Activated T-cell treated with anti-CD3 and anti-CD28 coated beads, Interleukin-2, amount 50 U/mL, for 72 hours (primary cell): ENCODE measurements at regions not wholly inside any gene's neighbourhood (a gene's known extent, or its start where the extent isn't known, plus 50 kb on each side); places are given as distances from the start of the nearest gene placed in this dataset.

ENCODE experiments used
- ATAC-seq, 2 donors: fragments of 150-1000 bp; cut with Tn5 transposase; replicated peaks in 1 of 2; 2 replicates each; pipeline ENCODE4 v1.10.0; 2021; ENCODE audit warnings: moderate library complexity in 2 of 2, mild to moderate bottlenecking in 1 of 2
- DNase-seq, 2 donors: peaks; one replicate each; pipeline ENCODE4 v3.0.0; 2021 to 2022; ENCODE audit warnings: mixed read lengths in 1 of 2
- H3K27ac Mint-ChIP-seq: one replicate; pipeline ENCODE4 v1.8.0; 2022; ENCODE audit warnings: mild to moderate bottlenecking, moderate library complexity, mixed read lengths
- H3K27me3 Mint-ChIP-seq: one replicate; pipeline ENCODE4 v1.8.0; 2022; ENCODE audit warnings: low read depth, mixed read lengths
- H3K36me3 Mint-ChIP-seq, 2 donors: one replicate each; pipeline ENCODE4 v1.8.0; 2022; ENCODE audit warnings: mixed read lengths in 2 of 2, mild to moderate bottlenecking in 1 of 2; ENCODE audit not compliant: insufficient read depth in 2 of 2
- H3K4me1 Mint-ChIP-seq: one replicate; pipeline ENCODE4 v1.8.0; 2022; ENCODE audit warnings: low read depth, mixed read lengths
- H3K4me3 Mint-ChIP-seq, 2 donors: one replicate each; pipeline ENCODE4 v1.8.0; 2022; ENCODE audit warnings: mild to moderate bottlenecking in 2 of 2, mixed read lengths in 2 of 2, moderate library complexity in 2 of 2
- H3K9me3 Mint-ChIP-seq, 2 donors: one replicate each; pipeline ENCODE4 v1.8.0; 2022; ENCODE audit warnings: mixed read lengths in 2 of 2

DNA sequence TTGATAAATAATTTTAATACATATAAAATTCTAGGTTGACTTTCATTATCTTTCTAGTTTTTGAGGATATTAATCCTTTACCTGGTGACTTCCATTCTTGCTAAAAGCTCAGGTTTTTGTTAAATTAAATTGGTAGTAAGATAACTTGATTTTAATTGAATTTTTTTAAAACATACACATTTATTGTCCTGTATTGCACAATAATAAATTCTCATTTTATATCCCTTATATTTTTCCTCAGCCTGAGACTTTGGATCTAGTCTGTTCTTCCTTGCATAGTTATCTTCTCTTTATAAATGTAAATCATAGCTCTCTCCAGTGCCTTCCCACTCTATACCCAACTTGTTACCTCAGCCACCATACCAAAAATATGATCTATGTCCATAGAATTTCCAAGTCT, 212.9 kb upstream of the CNTNAP2 start:
- Mint-ChIP-seq H3K27me3 (no peaks in the 10 kb centered on the region), H3K27ac (no peak overlapping the region), H3K4me3 (no peak overlapping the region), H3K9me3 (peaks cover 8 to 10% of the 10 kb centered on the region in 2 donors), H3K36me3 (no peaks in the 10 kb centered on the region), H3K4me1 (no peaks in the 10 kb centered on the region)
- no peak for ATAC-seq
- DNase-seq = no peak

DNA sequence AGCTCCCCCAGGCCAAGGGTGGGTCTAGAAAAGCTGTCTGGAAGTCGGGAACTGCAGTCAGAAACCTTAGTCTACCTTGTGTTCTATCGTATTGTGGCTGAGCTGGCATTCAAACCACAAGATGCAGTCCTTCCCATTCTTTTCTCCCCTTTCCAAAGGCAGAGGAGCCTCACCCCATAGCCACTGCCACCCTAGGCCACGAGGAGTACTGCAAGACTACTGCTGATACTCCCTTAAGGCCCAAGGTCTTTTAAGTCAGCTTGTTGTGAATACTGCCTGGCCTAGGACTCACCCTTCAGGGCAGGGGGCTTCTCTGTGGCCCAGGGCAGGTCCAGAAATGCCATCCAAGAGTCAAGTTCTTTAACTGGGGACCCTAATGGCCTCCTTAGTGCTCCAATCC, 214.5 kb upstream of the CNTNAP2 start:
- no peak for ATAC-seq
- peaks cover 13 to 15% of the 10 kb centered on the region in 2 donors for H3K9me3 Mint-ChIP-seq
- H3K4me3 Mint-ChIP-seq = no peak overlapping the region
- H3K36me3 Mint-ChIP-seq = no peaks in the 10 kb centered on the region
- no peaks in the 10 kb centered on the region for H3K27me3 Mint-ChIP-seq
- no peak for DNase-seq
- H3K4me1 Mint-ChIP-seq = no peaks in the 10 kb centered on the region
- no peak overlapping the region for H3K27ac Mint-ChIP-seq

DNA sequence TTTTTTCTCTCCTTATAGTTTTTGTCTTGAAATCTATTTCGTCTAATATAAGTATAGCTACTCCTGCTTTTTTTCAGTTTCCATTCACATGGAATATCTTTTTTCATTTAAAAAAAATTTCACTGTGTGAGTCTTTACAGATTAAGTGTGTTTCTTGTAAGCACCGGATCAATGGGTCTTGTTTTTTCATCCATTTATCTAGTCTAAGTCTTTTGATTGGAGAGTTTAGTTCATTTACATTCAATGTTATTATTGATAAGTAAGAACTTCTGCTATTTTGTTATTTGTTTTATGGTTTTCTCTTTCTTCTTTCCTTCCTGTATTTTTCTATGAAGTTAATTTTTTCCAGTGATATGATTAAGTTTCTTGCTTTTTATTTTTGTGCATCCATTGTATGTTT, 216.7 kb upstream of the CNTNAP2 start:
- Mint-ChIP-seq H3K9me3 (peaks cover 20 to 21% of the 10 kb centered on the region in 2 donors), H3K4me1 (no peaks in the 10 kb centered on the region), H3K36me3 (no peaks in the 10 kb centered on the region), H3K27ac (no peak overlapping the region), H3K4me3 (no peak overlapping the region), H3K27me3 (no peaks in the 10 kb centered on the region)
- no peak for DNase-seq
- ATAC-seq = no peak

DNA sequence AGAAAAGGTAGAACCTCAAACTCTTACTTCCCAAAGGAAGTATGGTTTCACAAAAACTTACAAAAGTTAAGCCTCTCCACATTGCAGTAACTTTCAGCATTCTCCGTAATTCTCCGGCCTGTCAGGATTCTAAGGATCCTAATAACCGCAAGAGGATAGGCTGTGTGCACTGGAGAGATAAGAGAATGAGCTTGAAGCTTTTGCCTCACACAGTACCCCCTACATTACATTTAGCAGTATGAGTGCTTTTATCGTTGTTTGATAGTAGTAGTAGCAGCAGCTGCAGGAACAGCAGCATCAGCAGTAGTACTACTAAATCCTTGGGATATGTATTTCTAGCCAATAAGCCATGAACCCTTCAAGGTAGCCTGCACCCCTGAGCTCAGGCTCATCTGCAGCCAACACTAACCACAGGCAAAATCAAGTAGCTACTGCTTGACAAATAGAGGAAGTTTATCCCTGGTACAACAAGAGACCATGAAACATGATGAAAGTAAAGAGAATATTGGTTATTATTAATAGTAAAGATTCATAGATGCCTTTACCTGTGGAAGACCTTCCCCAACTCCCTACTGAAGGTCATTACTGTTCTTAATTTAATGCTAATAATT, 222.6 kb upstream of the CNTNAP2 start:
- Mint-ChIP-seq H3K27me3 (no peaks in the 10 kb centered on the region), H3K9me3 (peaks cover 16% of the 10 kb centered on the region in 2 donors), H3K4me3 (no peak overlapping the region), H3K4me1 (no peaks in the 10 kb centered on the region), H3K27ac (no peak overlapping the region), H3K36me3 (no peaks in the 10 kb centered on the region)
- ATAC-seq (no peak), DNase-seq (no peak)

DNA sequence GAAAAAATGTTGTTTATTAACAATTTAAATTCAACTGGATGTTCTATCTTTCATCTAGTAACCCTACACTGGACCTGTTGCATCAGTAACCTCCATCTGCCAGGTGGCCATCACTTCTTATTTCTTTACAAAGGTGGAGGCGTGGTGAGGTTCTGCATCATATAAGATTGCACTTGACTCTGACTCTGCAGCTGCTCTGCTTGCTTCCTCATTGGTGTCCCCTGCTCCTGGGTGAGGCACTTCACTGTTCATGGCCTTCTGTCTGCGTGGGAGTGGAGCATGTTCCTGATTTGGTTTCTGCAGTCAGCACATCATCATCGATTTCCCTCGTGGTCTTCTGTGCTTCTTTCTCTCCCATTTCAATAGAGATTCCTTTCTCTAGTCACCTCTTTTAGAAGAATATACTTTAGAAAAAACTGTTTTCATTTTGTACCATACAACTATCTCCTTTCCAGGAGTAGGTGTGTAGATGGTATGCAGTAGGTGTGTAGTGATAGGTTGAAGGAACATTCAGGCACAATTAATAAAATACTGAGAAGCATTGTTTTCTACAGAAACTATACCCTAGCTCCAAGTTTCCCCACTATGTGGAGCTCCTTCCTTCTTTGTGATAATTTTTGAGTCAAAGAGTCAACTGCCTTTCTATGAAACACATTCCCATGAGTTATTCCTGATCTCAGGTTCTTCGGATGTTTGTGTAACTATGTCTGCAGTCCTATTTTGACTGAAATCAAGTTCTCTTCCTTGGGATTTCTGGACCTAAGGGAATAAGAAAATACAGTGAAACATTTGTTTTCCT, 231.7 kb upstream of the CNTNAP2 start:
- Mint-ChIP-seq H3K36me3 (no peaks in the 10 kb centered on the region), H3K9me3 (peaks cover 10 to 11% of the 10 kb centered on the region in 2 donors), H3K27ac (no peak overlapping the region), H3K4me3 (no peak overlapping the region), H3K27me3 (no peaks in the 10 kb centered on the region), H3K4me1 (no peaks in the 10 kb centered on the region)
- no peak for DNase-seq
- ATAC-seq = no peak

DNA sequence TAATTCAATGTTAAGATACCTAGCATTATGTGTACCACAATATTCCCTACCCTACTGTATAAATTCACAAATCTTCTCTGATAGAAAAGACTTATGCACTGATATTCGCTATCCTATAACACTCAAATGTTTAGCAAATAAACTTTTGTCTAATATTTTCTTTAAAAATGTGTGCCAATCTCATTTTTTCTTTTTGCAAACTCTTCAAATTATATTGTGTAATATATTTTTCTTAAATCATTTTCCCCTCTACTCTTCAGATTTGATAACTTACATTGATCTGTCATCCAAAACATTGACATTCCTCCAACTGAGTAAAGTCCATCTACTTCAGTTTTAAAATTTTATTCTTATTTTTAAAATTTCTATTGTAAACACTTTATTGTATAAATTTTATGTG, 240.2 kb upstream of the CNTNAP2 start:
- Mint-ChIP-seq H3K27ac (no peak overlapping the region), H3K36me3 (no peaks in the 10 kb centered on the region), H3K4me3 (no peak overlapping the region), H3K4me1 (no peaks in the 10 kb centered on the region), H3K9me3 (peaks cover 4 to 6% of the 10 kb centered on the region in 2 donors), H3K27me3 (no peaks in the 10 kb centered on the region)
- ATAC-seq (no peak), DNase-seq (no peak)

DNA sequence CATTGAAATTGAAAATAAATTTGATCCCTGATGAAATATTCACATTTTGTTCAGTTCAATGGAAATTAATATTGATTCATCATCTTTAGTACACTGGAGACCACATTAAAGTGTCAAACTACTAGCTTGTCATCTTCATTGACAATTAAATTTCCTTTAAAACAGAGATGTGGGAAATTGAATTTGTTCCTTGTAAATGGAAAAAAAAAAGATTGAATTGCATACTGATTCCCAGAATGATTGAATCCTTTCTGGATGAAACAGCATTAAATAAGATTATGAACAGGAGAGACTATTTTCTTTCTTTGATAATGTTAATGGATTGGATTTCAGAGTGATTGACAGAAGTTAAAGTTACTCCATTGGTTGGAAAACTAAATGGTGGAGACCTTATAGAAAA, 241.3 kb upstream of the CNTNAP2 start:
- H3K4me3 Mint-ChIP-seq = no peak overlapping the region
- H3K36me3 Mint-ChIP-seq = no peaks in the 10 kb centered on the region
- H3K4me1 Mint-ChIP-seq = no peaks in the 10 kb centered on the region
- no peak for DNase-seq
- ATAC-seq = no peak
- H3K27me3 Mint-ChIP-seq = no peaks in the 10 kb centered on the region
- no peak overlapping the region for H3K27ac Mint-ChIP-seq
- H3K9me3 Mint-ChIP-seq = peaks cover 4 to 6% of the 10 kb centered on the region in 2 donors

DNA sequence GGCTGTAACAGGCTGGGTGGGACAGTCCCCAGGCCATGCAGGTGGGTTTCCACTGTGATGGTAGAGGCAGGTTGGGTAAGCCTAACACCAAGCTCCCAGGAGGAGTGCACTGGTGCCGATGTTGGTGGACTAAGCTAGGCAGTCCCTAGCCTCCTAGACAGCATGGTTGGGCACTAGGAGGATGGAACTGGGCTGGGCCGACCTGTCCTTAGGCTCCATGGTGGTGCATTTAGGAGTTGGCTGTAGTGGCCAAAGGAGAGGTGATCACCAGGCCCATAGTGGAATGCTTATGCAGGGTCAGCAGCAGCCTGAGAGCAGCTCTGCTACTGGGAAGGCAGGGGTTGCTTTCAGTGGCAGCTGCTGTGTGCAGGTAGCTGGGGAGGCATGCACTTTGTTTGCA, 247.7 kb upstream of the CNTNAP2 start:
- Mint-ChIP-seq H3K4me3 (no peak overlapping the region), H3K9me3 (peaks cover 6 to 9% of the 10 kb centered on the region in 2 donors)
- no peak for ATAC-seq

DNA sequence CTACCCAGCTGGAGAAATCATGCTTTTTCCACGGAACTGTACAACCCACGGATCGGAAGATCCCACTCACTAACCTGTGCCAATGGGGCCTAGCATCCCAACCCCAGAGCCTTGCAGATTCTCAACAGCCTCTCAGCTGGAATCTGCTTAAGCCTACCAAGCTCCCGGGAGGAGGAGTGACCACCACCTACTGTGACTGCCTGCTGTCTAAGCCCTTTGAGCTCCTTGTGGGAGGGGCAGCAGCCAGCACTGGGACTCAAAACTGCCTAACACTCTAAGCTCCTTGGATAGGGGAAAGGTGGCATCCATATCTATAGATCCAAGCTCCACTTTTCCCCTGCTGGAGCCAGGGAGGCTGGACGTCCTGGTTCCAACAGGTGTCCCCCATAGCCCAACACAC, 254.4 kb upstream of the CNTNAP2 start:
- H3K27ac Mint-ChIP-seq = no peak overlapping the region
- H3K4me1 Mint-ChIP-seq = no peaks in the 10 kb centered on the region
- no peaks in the 10 kb centered on the region for H3K36me3 Mint-ChIP-seq
- H3K9me3 Mint-ChIP-seq = peaks cover 3 to 8% of the 10 kb centered on the region in 2 donors
- no peak for ATAC-seq
- no peak overlapping the region for H3K4me3 Mint-ChIP-seq
- no peak for DNase-seq
- H3K27me3 Mint-ChIP-seq = no peaks in the 10 kb centered on the region

More for the DNA sequence above, 247.7 kb upstream of the CNTNAP2 start:
- no peak for DNase-seq
- Mint-ChIP-seq H3K27me3 (no peaks in the 10 kb centered on the region), H3K4me1 (no peaks in the 10 kb centered on the region), H3K36me3 (peaks cover 0 to 2% of the 10 kb centered on the region in 2 donors), H3K27ac (no peak overlapping the region)

DNA sequence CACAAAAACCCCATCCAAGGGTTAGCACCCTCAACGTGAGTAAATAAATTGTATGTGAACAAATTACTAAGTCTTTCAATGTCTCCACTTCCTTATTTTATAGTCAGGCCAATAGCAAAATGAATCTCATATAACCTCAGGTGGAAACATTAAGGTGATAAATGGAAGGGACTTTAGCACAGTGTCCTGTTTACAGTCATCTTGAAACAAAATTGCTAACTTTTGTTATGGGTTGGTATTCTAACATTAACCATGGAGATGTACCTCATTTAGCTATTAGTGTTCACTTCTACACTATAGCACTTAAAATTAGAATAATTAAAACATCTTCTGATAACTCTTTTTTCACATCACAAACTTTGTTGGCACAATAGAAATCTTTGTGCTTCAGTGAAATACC, 255.8 kb upstream of the CNTNAP2 start:
- ATAC-seq = no peak
- H3K4me1 Mint-ChIP-seq = no peaks in the 10 kb centered on the region

DNA sequence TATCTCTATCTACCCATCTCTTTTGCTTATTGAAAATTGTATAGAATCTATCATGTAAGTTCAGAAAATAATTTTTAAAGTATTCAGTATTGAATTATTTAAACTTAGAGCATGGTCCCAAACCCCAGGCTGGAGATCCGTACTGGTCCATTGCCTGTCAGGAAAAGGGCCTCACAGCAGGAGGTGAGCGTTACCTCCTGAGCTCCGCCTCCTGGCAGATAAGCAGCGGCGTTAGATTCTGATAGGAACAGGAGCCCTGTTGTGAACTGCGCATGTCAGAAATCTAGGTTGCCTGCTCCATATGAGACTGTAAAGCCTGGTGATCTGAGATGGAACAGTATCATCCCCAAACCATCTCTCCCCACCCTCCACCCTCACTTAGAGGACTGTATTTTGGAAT, 266.0 kb upstream of the CNTNAP2 start:
- peaks cover 7 to 16% of the 10 kb centered on the region in 2 donors for H3K9me3 Mint-ChIP-seq
- H3K4me1 Mint-ChIP-seq = no peaks in the 10 kb centered on the region
- H3K27me3 Mint-ChIP-seq = no peaks in the 10 kb centered on the region
- H3K36me3 Mint-ChIP-seq = peaks cover 1 to 2% of the 10 kb centered on the region in 2 donors
- DNase-seq (no peak), ATAC-seq (no peak)
- no peak overlapping the region for H3K27ac Mint-ChIP-seq
- no peak overlapping the region for H3K4me3 Mint-ChIP-seq

More for the DNA sequence above, 255.8 kb upstream of the CNTNAP2 start:
- peaks cover 0 to under 1% of the 10 kb centered on the region in 2 donors for H3K36me3 Mint-ChIP-seq
- no peak for DNase-seq
- H3K27me3 Mint-ChIP-seq = no peaks in the 10 kb centered on the region
- H3K9me3 Mint-ChIP-seq = peaks cover 3 to 7% of the 10 kb centered on the region in 2 donors
- H3K4me3 Mint-ChIP-seq = no peak overlapping the region
- no peak overlapping the region for H3K27ac Mint-ChIP-seq

DNA sequence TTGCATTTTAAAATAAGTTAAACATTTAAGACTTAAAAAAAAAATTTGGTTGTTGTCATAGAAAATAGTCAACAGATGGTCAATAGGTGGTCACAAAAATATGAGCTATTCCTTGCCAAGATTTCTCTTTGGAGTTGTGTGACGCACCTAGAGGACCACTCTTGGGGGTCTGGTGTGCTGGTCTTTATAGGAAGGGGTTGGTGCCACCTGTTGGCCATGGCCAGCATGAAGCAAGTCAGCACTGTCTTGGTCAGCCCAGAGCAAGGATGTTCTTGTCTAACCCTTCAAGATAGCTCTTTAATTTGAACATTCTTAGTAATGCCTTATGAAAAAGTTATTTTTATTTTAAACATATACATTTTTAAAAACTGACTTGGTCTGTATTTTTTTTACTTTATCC, 267.9 kb upstream of the CNTNAP2 start:
- Mint-ChIP-seq H3K27me3 (no peaks in the 10 kb centered on the region), H3K9me3 (peaks cover 5 to 10% of the 10 kb centered on the region in 2 donors), H3K36me3 (peaks cover 0 to 2% of the 10 kb centered on the region in 2 donors), H3K27ac (no peak overlapping the region), H3K4me1 (no peaks in the 10 kb centered on the region), H3K4me3 (no peak overlapping the region)
- no peak for ATAC-seq
- no peak for DNase-seq

DNA sequence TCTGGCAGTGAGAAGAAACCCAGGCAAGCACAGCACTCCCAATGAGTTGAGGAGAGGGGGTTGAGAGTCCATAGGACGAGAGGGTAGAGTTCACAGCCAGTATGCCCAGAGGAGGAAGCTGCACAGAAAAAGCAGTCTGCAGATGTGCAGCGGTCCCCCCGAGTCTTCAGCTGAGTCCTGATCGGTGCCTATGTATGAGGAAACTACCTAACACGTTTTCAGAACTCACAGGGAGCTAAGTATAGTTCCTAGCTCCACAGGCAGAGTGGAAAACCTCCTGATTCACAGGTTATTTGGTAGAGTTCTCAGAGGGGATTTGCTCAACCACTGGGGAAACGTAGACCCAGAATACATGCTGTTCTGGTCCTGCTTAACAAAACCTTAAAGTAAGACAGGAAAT, 271.3 kb upstream of the CNTNAP2 start:
- ATAC-seq (no peak), DNase-seq (no peak)
- no peaks in the 10 kb centered on the region for H3K4me1 Mint-ChIP-seq
- peaks cover 5 to 7% of the 10 kb centered on the region in 2 donors for H3K9me3 Mint-ChIP-seq
- H3K4me3 Mint-ChIP-seq = no peak overlapping the region
- no peak overlapping the region for H3K27ac Mint-ChIP-seq
- peaks cover 0 to 2% of the 10 kb centered on the region in 2 donors for H3K36me3 Mint-ChIP-seq
- H3K27me3 Mint-ChIP-seq = no peaks in the 10 kb centered on the region

DNA sequence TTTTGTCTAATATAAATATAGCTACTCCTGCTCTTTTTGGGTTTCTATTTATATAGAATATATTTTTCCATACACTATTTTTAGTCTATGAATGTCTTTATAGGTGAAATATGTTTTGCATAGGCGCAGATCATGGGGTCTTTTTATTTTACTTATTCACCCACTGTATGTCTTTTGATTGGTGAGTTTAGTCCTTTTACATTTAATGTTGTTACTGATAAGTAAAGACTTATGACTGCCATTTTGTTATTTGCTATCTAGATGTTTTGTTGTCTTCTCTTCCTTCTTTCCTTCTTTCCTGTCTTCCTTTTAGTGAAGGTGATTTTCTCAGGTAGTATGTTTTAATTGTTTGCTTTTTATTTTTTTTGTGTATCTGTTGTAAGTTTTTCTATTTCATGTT, 276.8 kb upstream of the CNTNAP2 start:
- Mint-ChIP-seq H3K4me3 (no peak overlapping the region), H3K27me3 (no peaks in the 10 kb centered on the region), H3K36me3 (no peaks in the 10 kb centered on the region), H3K9me3 (peaks cover 7 to 13% of the 10 kb centered on the region in 2 donors), H3K4me1 (no peaks in the 10 kb centered on the region), H3K27ac (no peak overlapping the region)
- ATAC-seq (no peak), DNase-seq (no peak)
